ENCODE measurements at regions not wholly inside any gene's neighbourhood (a gene's known extent, or its start where the extent isn't known, plus 50 kb on each side); places are given as distances from the start of the nearest gene placed in this dataset.

DNA sequence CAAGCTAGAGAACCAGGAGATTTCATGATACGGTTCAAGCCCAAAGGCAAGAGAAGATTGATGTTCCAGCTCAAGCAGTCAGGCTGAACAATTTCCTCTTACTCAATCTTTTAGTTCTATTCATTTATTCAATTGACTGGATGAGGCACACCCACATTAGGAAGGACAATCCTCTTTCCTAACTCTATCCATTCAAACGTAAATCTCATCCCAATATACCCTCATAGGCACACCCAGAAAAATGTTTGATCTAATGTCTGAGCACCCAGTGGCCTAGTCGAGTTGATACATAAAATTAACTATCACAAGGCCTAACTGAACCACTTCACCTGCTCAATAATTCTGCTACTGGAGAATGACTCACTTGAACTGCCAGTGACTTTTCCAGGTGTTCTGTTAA is 180.7 kb downstream of the RAD51AP2 start:
- Mint-ChIP-seq H3K4me1 (no peaks in the 10 kb centered on the region), H3K27ac (no peak overlapping the region), H3K9me3 (ENCODE audit: insufficient read depth) (peaks cover 3% of the 10 kb centered on the region), H3K4me3 (no peak overlapping the region), H3K27me3 (no peaks in the 10 kb centered on the region)
- H3K9me3 ChIP-seq (ENCODE audit: control extremely low read depth in 1 of 3, control insufficient read depth in 2 of 3, insufficient read depth in 1 of 3, low read length in 2 of 3), result peaks cover 0 to 3% (median 0%) of the 10 kb centered on the region in 3 donors
- DNase-seq (no peak), ATAC-seq (ENCODE audit: low read depth) (no peak)
- H3K79me2 ChIP-seq (ENCODE audit: control insufficient read depth, insufficient read depth, low read length), result no peaks in the 10 kb centered on the region
- H3K4me1 ChIP-seq (ENCODE audit: control insufficient read depth in 2 of 2, insufficient read depth in 2 of 2, low read length in 2 of 2), result no peaks in the 10 kb centered on the region
- TF ChIP-seq EZH2 (IDR thresholded peaks at IDR 0.05; ENCODE audit: borderline replicate concordance, insufficient read depth, low read depth, low read length, poor library complexity, severe bottlenecking), result no peak
- TF ChIP-seq, protein P1, sequence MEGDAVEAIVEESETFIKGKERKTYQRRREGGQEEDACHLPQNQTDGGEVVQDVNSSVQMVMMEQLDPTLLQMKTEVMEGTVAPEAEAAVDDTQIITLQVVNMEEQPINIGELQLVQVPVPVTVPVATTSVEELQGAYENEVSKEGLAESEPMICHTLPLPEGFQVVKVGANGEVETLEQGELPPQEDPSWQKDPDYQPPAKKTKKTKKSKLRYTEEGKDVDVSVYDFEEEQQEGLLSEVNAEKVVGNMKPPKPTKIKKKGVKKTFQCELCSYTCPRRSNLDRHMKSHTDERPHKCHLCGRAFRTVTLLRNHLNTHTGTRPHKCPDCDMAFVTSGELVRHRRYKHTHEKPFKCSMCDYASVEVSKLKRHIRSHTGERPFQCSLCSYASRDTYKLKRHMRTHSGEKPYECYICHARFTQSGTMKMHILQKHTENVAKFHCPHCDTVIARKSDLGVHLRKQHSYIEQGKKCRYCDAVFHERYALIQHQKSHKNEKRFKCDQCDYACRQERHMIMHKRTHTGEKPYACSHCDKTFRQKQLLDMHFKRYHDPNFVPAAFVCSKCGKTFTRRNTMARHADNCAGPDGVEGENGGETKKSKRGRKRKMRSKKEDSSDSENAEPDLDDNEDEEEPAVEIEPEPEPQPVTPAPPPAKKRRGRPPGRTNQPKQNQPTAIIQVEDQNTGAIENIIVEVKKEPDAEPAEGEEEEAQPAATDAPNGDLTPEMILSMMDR (IDR thresholded peaks at IDR 0.05), result no peak
- no peaks in the 10 kb centered on the region for H4K20me1 ChIP-seq (ENCODE audit: control insufficient read depth, insufficient read depth, low read length, poor library complexity, severe bottlenecking)
- H3K27ac ChIP-seq (ENCODE audit: low read length in 2 of 2), result no peak overlapping the region
- H3K4me3 ChIP-seq (ENCODE audit: control extremely low read depth in 1 of 5, extremely low read depth in 1 of 5, insufficient read depth in 1 of 5, low read depth in 2 of 5, low read length in 4 of 5), result no peak overlapping the region
- H3K9ac ChIP-seq (ENCODE audit: low read length), result no peak overlapping the region
- no peak overlapping the region for H3K4me2 ChIP-seq (replicated peaks; ENCODE audit: low read depth, low read length, poor library complexity, severe bottlenecking)
- H2AFZ ChIP-seq (ENCODE audit: insufficient read depth, low read depth, low read length, poor library complexity, severe bottlenecking), result no peak overlapping the region
- intact Hi-C loops (cut with micrococcal nuclease), result no loop called here
- H3K27me3 ChIP-seq (replicated peaks in 1 of 4; ENCODE audit: control extremely low read depth in 1 of 4, control insufficient read depth in 3 of 4, insufficient read depth in 4 of 4, low read length in 3 of 4), result no peaks in the 10 kb centered on the region
- no peaks in the 10 kb centered on the region for H3K36me3 ChIP-seq (replicated peaks in 1 of 2; ENCODE audit: control extremely low read depth in 1 of 2, control insufficient read depth in 1 of 2, extremely low read depth in 1 of 2, insufficient read depth in 2 of 2, low read length in 1 of 2)
- ChIA-PET POLR2A (no interaction called here), CTCF (no interaction called here)
- WGBS (ENCODE audit: insufficient coverage), result 83% methylated on average over 3 of the region's 3 CpGs

DNA sequence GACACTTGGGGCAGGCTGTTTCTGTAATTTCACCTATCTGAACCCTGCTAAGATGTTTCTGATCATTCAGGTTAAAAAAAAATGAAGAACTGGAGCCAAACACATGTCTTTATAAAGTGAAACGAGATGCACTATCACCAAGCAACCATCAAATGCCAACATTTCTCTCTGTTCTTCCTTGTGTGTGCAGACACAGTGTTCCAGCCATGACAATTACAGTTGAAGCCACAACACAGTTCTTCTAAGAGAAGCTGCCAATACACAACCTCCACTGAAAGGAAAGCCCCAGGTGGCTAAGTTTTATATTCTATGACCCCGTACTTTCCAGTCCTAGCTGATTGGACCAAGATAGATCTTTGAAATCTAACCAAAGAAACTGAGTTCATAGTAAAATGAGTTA is 181.8 kb downstream of the RAD51AP2 start:
- H3K27ac Mint-ChIP-seq, result no peak overlapping the region

More for the DNA sequence above, 181.8 kb downstream of the RAD51AP2 start:
- WGBS (ENCODE audit: insufficient coverage), result 65% methylated on average over 2 of the region's 2 CpGs
- Histone ChIP-seq H3K79me2 (ENCODE audit: control insufficient read depth, insufficient read depth, low read length) (no peaks in the 10 kb centered on the region), H3K27ac (ENCODE audit: low read length in 2 of 2) (no peak overlapping the region), H3K4me1 (ENCODE audit: control insufficient read depth in 2 of 2, insufficient read depth in 2 of 2, low read length in 2 of 2) (no peaks in the 10 kb centered on the region), H3K4me2 (replicated peaks; ENCODE audit: low read depth, low read length, poor library complexity, severe bottlenecking) (no peak overlapping the region), H2AFZ (ENCODE audit: insufficient read depth, low read depth, low read length, poor library complexity, severe bottlenecking) (no peak overlapping the region), H3K9ac (ENCODE audit: low read length) (no peak overlapping the region), H4K20me1 (ENCODE audit: control insufficient read depth, insufficient read depth, low read length, poor library complexity, severe bottlenecking) (no peaks in the 10 kb centered on the region), H3K4me3 (ENCODE audit: control extremely low read depth in 1 of 5, extremely low read depth in 1 of 5, insufficient read depth in 1 of 5, low read depth in 2 of 5, low read length in 4 of 5) (no peak overlapping the region), H3K27me3 (replicated peaks in 1 of 4; ENCODE audit: control extremely low read depth in 1 of 4, control insufficient read depth in 3 of 4, insufficient read depth in 4 of 4, low read length in 3 of 4) (no peaks in the 10 kb centered on the region), H3K9me3 (ENCODE audit: control extremely low read depth in 1 of 3, control insufficient read depth in 2 of 3, insufficient read depth in 1 of 3, low read length in 2 of 3) (peaks cover 0 to 3% (median 0%) of the 10 kb centered on the region in 3 donors), H3K36me3 (replicated peaks in 1 of 2; ENCODE audit: control extremely low read depth in 1 of 2, control insufficient read depth in 1 of 2, extremely low read depth in 1 of 2, insufficient read depth in 2 of 2, low read length in 1 of 2) (no peaks in the 10 kb centered on the region)
- no peak for DNase-seq
- Mint-ChIP-seq H3K4me1 (no peaks in the 10 kb centered on the region), H3K27me3 (no peaks in the 10 kb centered on the region), H3K4me3 (no peak overlapping the region), H3K9me3 (ENCODE audit: insufficient read depth) (peaks cover 3% of the 10 kb centered on the region)
- CTCF ChIA-PET, result no interaction called here
- intact Hi-C loops (cut with micrococcal nuclease), result no loop called here
- no peak for ATAC-seq (ENCODE audit: low read depth)
- POLR2A ChIA-PET, result no interaction called here
- TF ChIP-seq, protein P1 (IDR thresholded peaks at IDR 0.05), result no peak
- no peak for TF ChIP-seq EZH2 (IDR thresholded peaks at IDR 0.05; ENCODE audit: borderline replicate concordance, insufficient read depth, low read depth, low read length, poor library complexity, severe bottlenecking)
